ENCODE measurements at regions not wholly inside any gene's neighbourhood (a gene's known extent, or its start where the extent isn't known, plus 50 kb on each side); places are given as distances from the start of the nearest gene placed in this dataset.

GRCh38 chrX:13112499-13112898 lies 68.1 kb upstream of the FAM9C start:
- DNase-seq: no peak
- H3K36me3 ChIP-seq (ENCODE audit: control insufficient read depth, insufficient read depth, low read length): no peaks in the 10 kb centered on the region
- H3K4me3 ChIP-seq (ENCODE audit: insufficient read depth, low read depth, low read length, poor library complexity, severe bottlenecking): no peak overlapping the region
- H3K27me3 ChIP-seq (replicated peaks; ENCODE audit: control insufficient read depth, insufficient read depth, low read length, poor library complexity, severe bottlenecking): no peaks in the 10 kb centered on the region
- no peak overlapping the region for H3K27ac ChIP-seq (ENCODE audit: insufficient read depth, low read length, poor library complexity, severe bottlenecking)
- H3K4me1 ChIP-seq (ENCODE audit: control insufficient read depth, insufficient read depth, low read length, poor library complexity, severe bottlenecking): no peaks in the 10 kb centered on the region
- H3K9me3 ChIP-seq (ENCODE audit: control insufficient read depth, low read length): no peaks in the 10 kb centered on the region

- Histone ChIP-seq H3K27ac (ENCODE audit: insufficient read depth, low read length, poor library complexity, severe bottlenecking) (no peak overlapping the region), H3K4me3 (ENCODE audit: insufficient read depth, low read depth, low read length, poor library complexity, severe bottlenecking) (no peak overlapping the region), H3K27me3 (replicated peaks; ENCODE audit: control insufficient read depth, insufficient read depth, low read length, poor library complexity, severe bottlenecking) (no peaks in the 10 kb centered on the region), H3K36me3 (ENCODE audit: control insufficient read depth, insufficient read depth, low read length) (no peaks in the 10 kb centered on the region), H3K4me1 (ENCODE audit: control insufficient read depth, insufficient read depth, low read length, poor library complexity, severe bottlenecking) (no peaks in the 10 kb centered on the region), H3K9me3 (ENCODE audit: control insufficient read depth, low read length) (no peaks in the 10 kb centered on the region)
- no peak for DNase-seq
Observed at GRCh38 chrX:13110433-13111324, 66.3 kb upstream of the FAM9C start.

- Histone ChIP-seq H3K4me1 (ENCODE audit: control insufficient read depth, insufficient read depth, low read length, poor library complexity, severe bottlenecking) (no peaks in the 10 kb centered on the region), H3K27ac (ENCODE audit: insufficient read depth, low read length, poor library complexity, severe bottlenecking) (no peak overlapping the region), H3K27me3 (replicated peaks; ENCODE audit: control insufficient read depth, insufficient read depth, low read length, poor library complexity, severe bottlenecking) (no peaks in the 10 kb centered on the region), H3K9me3 (ENCODE audit: control insufficient read depth, low read length) (no peaks in the 10 kb centered on the region), H3K36me3 (ENCODE audit: control insufficient read depth, insufficient read depth, low read length) (no peaks in the 10 kb centered on the region), H3K4me3 (ENCODE audit: insufficient read depth, low read depth, low read length, poor library complexity, severe bottlenecking) (no peak overlapping the region)
- no peak for DNase-seq
Observed at GRCh38 chrX:13109817-13110216, 65.4 kb upstream of the FAM9C start.

GRCh38 chrX:13103914-13104274 lies 59.5 kb upstream of the FAM9C start:
- Histone ChIP-seq H3K27me3 (replicated peaks; ENCODE audit: control insufficient read depth, insufficient read depth, low read length, poor library complexity, severe bottlenecking) (no peaks in the 10 kb centered on the region), H3K27ac (ENCODE audit: insufficient read depth, low read length, poor library complexity, severe bottlenecking) (no peak overlapping the region), H3K4me1 (ENCODE audit: control insufficient read depth, insufficient read depth, low read length, poor library complexity, severe bottlenecking) (peaks cover 13% of the 10 kb centered on the region), H3K36me3 (ENCODE audit: control insufficient read depth, insufficient read depth, low read length) (no peaks in the 10 kb centered on the region), H3K9me3 (ENCODE audit: control insufficient read depth, low read length) (no peaks in the 10 kb centered on the region), H3K4me3 (ENCODE audit: insufficient read depth, low read depth, low read length, poor library complexity, severe bottlenecking) (no peak overlapping the region)
- no peak for DNase-seq

GRCh38 chrX:13103188-13103913 lies 58.9 kb upstream of the FAM9C start:
- peaks cover 13% of the 10 kb centered on the region for H3K4me1 ChIP-seq (ENCODE audit: control insufficient read depth, insufficient read depth, low read length, poor library complexity, severe bottlenecking)
- H3K9me3 ChIP-seq (ENCODE audit: control insufficient read depth, low read length): no peaks in the 10 kb centered on the region
- no peak overlapping the region for H3K27ac ChIP-seq (ENCODE audit: insufficient read depth, low read length, poor library complexity, severe bottlenecking)
- no peaks in the 10 kb centered on the region for H3K27me3 ChIP-seq (replicated peaks; ENCODE audit: control insufficient read depth, insufficient read depth, low read length, poor library complexity, severe bottlenecking)
- no peak for DNase-seq
- H3K4me3 ChIP-seq (ENCODE audit: insufficient read depth, low read depth, low read length, poor library complexity, severe bottlenecking): no peak overlapping the region
- no peaks in the 10 kb centered on the region for H3K36me3 ChIP-seq (ENCODE audit: control insufficient read depth, insufficient read depth, low read length)

GRCh38 chrX:13102636-13103035 lies 58.2 kb upstream of the FAM9C start:
- Histone ChIP-seq H3K27ac (ENCODE audit: insufficient read depth, low read length, poor library complexity, severe bottlenecking) (no peak overlapping the region), H3K36me3 (ENCODE audit: control insufficient read depth, insufficient read depth, low read length) (no peaks in the 10 kb centered on the region), H3K27me3 (replicated peaks; ENCODE audit: control insufficient read depth, insufficient read depth, low read length, poor library complexity, severe bottlenecking) (no peaks in the 10 kb centered on the region), H3K9me3 (ENCODE audit: control insufficient read depth, low read length) (no peaks in the 10 kb centered on the region), H3K4me1 (ENCODE audit: control insufficient read depth, insufficient read depth, low read length, poor library complexity, severe bottlenecking) (peaks cover 13% of the 10 kb centered on the region), H3K4me3 (ENCODE audit: insufficient read depth, low read depth, low read length, poor library complexity, severe bottlenecking) (no peak overlapping the region)
- DNase-seq: no peak

- peak; percentile 32 to 50 (median 38) for DNase-seq
Observed at GRCh38 chrX:13101441-13102139, 57.2 kb upstream of the FAM9C start.

GRCh38 chrX:13099121-13099520 lies 54.7 kb upstream of the FAM9C start:
- DNase-seq: no peak
- Histone ChIP-seq H3K36me3 (ENCODE audit: control insufficient read depth, insufficient read depth, low read length) (no peaks in the 10 kb centered on the region), H3K27me3 (replicated peaks; ENCODE audit: control insufficient read depth, insufficient read depth, low read length, poor library complexity, severe bottlenecking) (no peaks in the 10 kb centered on the region), H3K4me3 (ENCODE audit: insufficient read depth, low read depth, low read length, poor library complexity, severe bottlenecking) (no peak overlapping the region), H3K9me3 (ENCODE audit: control insufficient read depth, low read length) (no peaks in the 10 kb centered on the region), H3K4me1 (ENCODE audit: control insufficient read depth, insufficient read depth, low read length, poor library complexity, severe bottlenecking) (peaks cover 23% of the 10 kb centered on the region), H3K27ac (ENCODE audit: insufficient read depth, low read length, poor library complexity, severe bottlenecking) (no peak overlapping the region)

More at GRCh38 chrX:13101441-13102139, 57.2 kb upstream of the FAM9C start:
- H3K4me3 ChIP-seq (ENCODE audit: insufficient read depth, low read depth, low read length, poor library complexity, severe bottlenecking): no peak overlapping the region
- H3K27me3 ChIP-seq (replicated peaks; ENCODE audit: control insufficient read depth, insufficient read depth, low read length, poor library complexity, severe bottlenecking): no peaks in the 10 kb centered on the region
- no peaks in the 10 kb centered on the region for H3K36me3 ChIP-seq (ENCODE audit: control insufficient read depth, insufficient read depth, low read length)
- H3K4me1 ChIP-seq (ENCODE audit: control insufficient read depth, insufficient read depth, low read length, poor library complexity, severe bottlenecking): peaks cover 13% of the 10 kb centered on the region
- H3K27ac ChIP-seq (ENCODE audit: insufficient read depth, low read length, poor library complexity, severe bottlenecking): peak overlapping the region; percentile 11
- no peaks in the 10 kb centered on the region for H3K9me3 ChIP-seq (ENCODE audit: control insufficient read depth, low read length)

GRCh38 chrX:13096728-13097127 lies 52.3 kb upstream of the FAM9C start:
- H3K9me3 ChIP-seq (ENCODE audit: control insufficient read depth, low read length): no peaks in the 10 kb centered on the region
- H3K27me3 ChIP-seq (replicated peaks; ENCODE audit: control insufficient read depth, insufficient read depth, low read length, poor library complexity, severe bottlenecking): no peaks in the 10 kb centered on the region
- H3K36me3 ChIP-seq (ENCODE audit: control insufficient read depth, insufficient read depth, low read length): no peaks in the 10 kb centered on the region
- no peak overlapping the region for H3K27ac ChIP-seq (ENCODE audit: insufficient read depth, low read length, poor library complexity, severe bottlenecking)
- no peak overlapping the region for H3K4me3 ChIP-seq (ENCODE audit: insufficient read depth, low read depth, low read length, poor library complexity, severe bottlenecking)
- DNase-seq: no peak
- H3K4me1 ChIP-seq (ENCODE audit: control insufficient read depth, insufficient read depth, low read length, poor library complexity, severe bottlenecking): peaks cover 38% of the 10 kb centered on the region
